A549 (cell line): ENCODE measurements at regions not wholly inside any gene's neighbourhood (a gene's known extent, or its start where the extent isn't known, plus 50 kb on each side); places are given as distances from the start of the nearest gene placed in this dataset.

ENCODE experiments used
- ATAC-seq, 2 experiments: fragments of 200-7000 bp in 1 of 2; fragments of >200 bp in 1 of 2; cut with Nextera tagmentation in 1 of 2; cut with Tn5 transposase in 1 of 2; 3 replicates each; pipeline versions ENCODE4 v1.8.0 to v1.9.1; 2018 to 2020; ENCODE audit warnings: mild to moderate bottlenecking in 1 of 2, moderate library complexity in 1 of 2
- CTCF ChIA-PET: fragments of 300-600 bp; sonication (Branson Sonifier 250); formaldehyde crosslinking; extraction: SDS; loops from one replicate; lab custom pipeline; 2021; ENCODE audit warnings: antibody characterized with exemption, inconsistent platforms; lab: Yijun Ruan, JAX
- POLR2A ChIA-PET: fragments of 350-600 bp; formaldehyde crosslinking; extraction: SDS; loops from one replicate; lab custom pipeline; 2021; ENCODE audit warnings: antibody characterized with exemption, inconsistent platforms; lab: Yijun Ruan, JAX
- DNase-seq, 2 experiments: peaks; one replicate each; pipeline versions ENCODE4 v3.0.0 to v3.0.0-alpha.2; 2011 to 2016; ENCODE audit warnings: low read depth in 1 of 2, low spot score in 1 of 2
- FAIRE-seq: peaks from 2 replicates; lab custom pipeline; 2011; peaks lifted over from hg19 to GRCh38; lab: Jason Lieb, UNC
- H3K27ac ChIP-seq, 2 experiments: fragments of >200 bp; sonication (Bioruptor Twin); formaldehyde crosslinking; 3 replicates each; pipeline ENCODE4 v1.5.1; 2016 to 2017
- H3K4me1 ChIP-seq: fragments of >200 bp; sonication (Bioruptor Twin); formaldehyde crosslinking; 3 replicates; pipeline ENCODE4 v1.6.1; 2016
- H3K4me2 ChIP-seq: fragments of >200 bp; sonication (Bioruptor Twin); formaldehyde crosslinking; 3 replicates; pipeline ENCODE4 v1.6.1; 2016
- H3K4me3 ChIP-seq: fragments of >200 bp; sonication (Bioruptor Twin); formaldehyde crosslinking; 3 replicates; pipeline ENCODE4 v1.5.1; 2016
- H3K9me3 ChIP-seq: fragments of >200 bp; sonication (Bioruptor Twin); formaldehyde crosslinking; 3 replicates; pipeline ENCODE4 v1.6.1; 2016
- CHD2 ChIP-seq: fragments of 150-350 bp; IDR thresholded peaks from 2 replicates; pipeline ENCODE4 v1.6.1; 2014; ENCODE audit warnings: low read length; ENCODE audit not compliant: partially characterized antibody
- ELK1 ChIP-seq: fragments of 150-350 bp; IDR thresholded peaks from 2 replicates; pipeline ENCODE4 v1.6.1; 2014; ENCODE audit warnings: low read depth, mild to moderate bottlenecking, low read length
- FOSL2 ChIP-seq, 2 experiments: fragments of 450-650 bp in 1 of 2; fragments of >200 bp in 1 of 2; sonication (Bioruptor Twin) in 1 of 2; formaldehyde crosslinking; IDR thresholded peaks; 2 replicates each; pipeline versions ENCODE4 v1.5.0 to v1.6.1; 2016 to 2020; ENCODE audit warnings: mild to moderate bottlenecking in 1 of 2, moderate library complexity in 1 of 2
- FOXS1 ChIP-seq: fragments of 250-450 bp; sonication (Bioruptor Pico); IDR thresholded peaks from 2 replicates; pipeline ENCODE4 v1.5.0; 2020; ENCODE audit warnings: mild to moderate bottlenecking, moderate library complexity
- HEYL ChIP-seq: fragments of 250-450 bp; sonication (Bioruptor Pico); IDR thresholded peaks from 2 replicates; pipeline ENCODE4 v1.8.0; 2021; ENCODE audit warnings: mild to moderate bottlenecking, moderate library complexity
- HMGXB4 ChIP-seq: fragments of 250-450 bp; sonication (Bioruptor Pico); IDR thresholded peaks from 2 replicates; pipeline ENCODE4 v1.5.0; 2021; ENCODE audit warnings: mild to moderate bottlenecking, moderate library complexity, borderline replicate concordance
- HOXA7 ChIP-seq: fragments of 250-450 bp; sonication (Bioruptor Pico); IDR thresholded peaks from 2 replicates; pipeline ENCODE4 v1.5.0; 2020; ENCODE audit warnings: mild to moderate bottlenecking, moderate library complexity
- JUN ChIP-seq, 2 experiments: fragments of >200 bp; sonication (Bioruptor Twin); formaldehyde crosslinking; IDR thresholded peaks; 2 replicates in 1 of 2; 3 replicates in 1 of 2; pipeline ENCODE4 v1.6.1; 2016 to 2017
- JUNB ChIP-seq: fragments of >200 bp; sonication (Bioruptor Twin); formaldehyde crosslinking; IDR thresholded peaks from 2 replicates; pipeline ENCODE4 v1.6.1; 2016
- KDM5A ChIP-seq: fragments of 200-600 bp; sonication (generic); IDR thresholded peaks from 2 replicates; pipeline ENCODE4 v1.6.1; 2016; ENCODE audit warnings: antibody characterized with exemption, mild to moderate bottlenecking
- MAFK ChIP-seq: fragments of 450-650 bp; IDR thresholded peaks from 2 replicates; pipeline ENCODE4 v1.6.1; 2014; ENCODE audit not compliant: partially characterized antibody
- MAX ChIP-seq: IDR thresholded peaks from 2 replicates; pipeline ENCODE4 v1.6.1; 2012
- MAZ ChIP-seq: fragments of 150-350 bp; IDR thresholded peaks from 2 replicates; pipeline ENCODE4 v1.6.1; 2014; ENCODE audit warnings: antibody characterized with exemption, low read depth, low read length, borderline replicate concordance
- PHF8 ChIP-seq: fragments of 200-600 bp; sonication (generic); IDR thresholded peaks from 2 replicates; pipeline ENCODE4 v1.6.1; 2016; ENCODE audit warnings: low read depth, mild to moderate bottlenecking, antibody characterized with exemption, moderate library complexity, borderline replicate concordance
- RAD21 ChIP-seq, 2 experiments: fragments of >200 bp in 1 of 2; sonication (Bioruptor Twin) in 1 of 2; formaldehyde crosslinking in 1 of 2; IDR thresholded peaks in 1 of 2; conservative IDR thresholded peaks in 1 of 2; 2 replicates in 1 of 2; 3 replicates in 1 of 2; pipeline ENCODE4 v1.6.1; 2012 to 2018; ENCODE audit warnings: inconsistent platforms in 1 of 2
- SMC3 ChIP-seq: fragments of >200 bp; sonication (Bioruptor Twin); formaldehyde crosslinking; IDR thresholded peaks from 3 replicates; pipeline ENCODE4 v1.6.1; 2018; ENCODE audit warnings: inconsistent platforms
- TFCP2L1 ChIP-seq: fragments of 250-450 bp; sonication (Bioruptor Pico); IDR thresholded peaks from 2 replicates; pipeline ENCODE4 v1.5.0; 2021; ENCODE audit warnings: mild to moderate bottlenecking
- WGBS: methylation state at CpG from one replicate; pipeline ENCODE4 v1.1.6; 2017; ENCODE audit errors: missing lambda C conversion rate; 5-methylcytosine and 5-hydroxymethylcytosine counted together
- TF ChIP-seq, protein P1 (sequence below): fragments of 250-450 bp; sonication (Bioruptor Pico); IDR thresholded peaks from 2 replicates; pipeline ENCODE4 v1.5.0; 2020; ENCODE audit warnings: low read depth, mild to moderate bottlenecking, moderate library complexity

DNA sequence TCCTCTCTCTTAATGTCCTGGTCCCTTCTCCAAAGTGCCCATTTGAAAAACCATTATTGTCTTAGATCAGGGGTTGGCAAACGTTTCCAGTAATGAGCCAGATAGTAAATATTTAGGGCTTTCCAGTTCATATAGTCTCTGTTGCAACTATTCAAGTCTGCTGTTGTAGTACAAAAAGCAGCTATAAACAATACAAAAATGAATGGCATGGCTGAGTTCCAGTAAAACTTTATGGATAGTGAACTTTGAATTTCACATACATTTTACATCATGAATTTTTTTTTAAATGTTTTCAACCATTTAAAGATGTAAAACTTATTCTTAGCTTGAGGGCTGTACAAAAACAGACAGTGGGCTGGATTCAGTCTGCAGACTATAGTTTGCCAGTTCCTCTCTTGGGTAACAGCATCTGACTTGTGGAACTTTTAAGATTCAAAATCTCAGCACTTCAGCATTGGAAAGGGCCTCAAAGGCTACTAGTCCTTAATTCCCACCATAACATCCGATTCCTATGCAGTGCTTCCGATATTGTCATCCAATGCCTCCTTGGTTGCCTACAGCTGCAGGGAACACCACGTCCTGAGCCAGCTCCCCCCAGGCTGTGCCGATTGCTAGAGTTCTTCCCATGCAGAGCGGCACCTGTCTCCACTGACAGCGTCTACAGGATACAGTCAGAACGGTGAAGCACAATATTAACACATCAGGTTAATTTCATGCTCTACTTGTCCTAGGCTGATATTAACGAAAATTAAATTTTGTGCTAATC lies 65.6 kb upstream of the E2F8 start (continued):
- TF ChIP-seq ELK1 = no peak
- TF ChIP-seq, all 56 proteins: peak for 0

DNA sequence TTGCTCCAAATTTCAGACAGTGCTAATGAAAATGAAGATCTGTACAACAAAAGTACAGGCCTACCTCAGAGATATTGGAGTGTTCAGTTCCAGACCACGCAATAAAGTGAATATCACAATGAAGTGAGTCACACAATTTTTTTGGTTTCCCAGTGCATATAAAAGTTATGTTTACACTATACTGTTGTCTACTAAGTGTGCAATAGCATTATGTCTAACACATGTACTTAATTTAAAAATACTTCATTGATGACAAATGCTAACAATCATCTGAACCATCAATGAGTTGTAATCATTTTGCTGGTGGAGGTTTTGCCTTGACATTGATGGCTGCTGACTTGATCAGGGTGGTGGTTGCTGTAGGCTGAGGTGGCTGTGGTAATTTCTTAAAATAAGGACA lies 60.6 kb upstream of the E2F8 start:
- Histone ChIP-seq H3K9me3 (no peaks in the 10 kb centered on the region), H3K27ac (no peak overlapping the region), H3K4me2 (no peak overlapping the region), H3K4me3 (no peak overlapping the region), H3K4me1 (no peaks in the 10 kb centered on the region)
- POLR2A ChIA-PET = no interaction called here
- CTCF ChIA-PET = no interaction called here
- ATAC-seq (no peak), FAIRE-seq (no peak), DNase-seq (no peak)
- TF ChIP-seq FOSL2 (IDR thresholded peaks at IDR 0.05) (no peak), FOSL2 (CRISPR knock-in tag; IDR thresholded peaks at IDR 0.05) (no peak), PHF8 (no peak), CHD2 (no peak), HMGXB4 (CRISPR knock-in tag) (no peak), SMC3 (no peak), MAZ (no peak), JUNB (no peak), KDM5A (no peak), TFCP2L1 (no peak), MAFK (no peak)
- TF ChIP-seq, protein P1, sequence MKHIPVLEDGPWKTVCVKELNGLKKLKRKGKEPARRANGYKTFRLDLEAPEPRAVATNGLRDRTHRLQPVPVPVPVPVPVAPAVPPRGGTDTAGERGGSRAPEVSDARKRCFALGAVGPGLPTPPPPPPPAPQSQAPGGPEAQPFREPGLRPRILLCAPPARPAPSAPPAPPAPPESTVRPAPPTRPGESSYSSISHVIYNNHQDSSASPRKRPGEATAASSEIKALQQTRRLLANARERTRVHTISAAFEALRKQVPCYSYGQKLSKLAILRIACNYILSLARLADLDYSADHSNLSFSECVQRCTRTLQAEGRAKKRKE = no peak
- 89% methylated on average over 1 of the region's 1 CpG for WGBS

DNA sequence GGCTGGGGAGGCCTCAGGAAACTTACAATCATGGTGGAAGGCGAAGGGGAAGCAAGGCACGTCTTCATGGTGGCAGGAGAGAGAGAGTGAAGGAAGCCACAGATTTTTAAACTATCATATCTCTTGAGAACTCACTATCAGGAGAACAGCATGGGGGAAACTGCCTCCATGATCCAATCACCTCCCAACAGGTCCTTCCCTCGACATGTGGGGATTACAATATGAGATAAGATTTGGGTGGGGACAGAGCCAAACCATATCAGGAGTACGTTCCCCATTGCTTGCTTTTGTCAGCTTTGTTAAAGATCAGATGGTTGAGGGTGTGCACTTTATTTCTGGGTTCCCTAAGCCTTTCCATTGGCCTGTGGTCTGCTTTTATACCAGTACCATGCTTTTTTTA lies 53.7 kb upstream of the E2F8 start:
- ChIA-PET CTCF (interaction anchor here (1.1 to 1.2 kb wide), 3 partner anchors 9 to 222 kb away, joined by 3 to 5 read pairs (median 4); no protein-coding TSS in a partner anchor), POLR2A (no interaction called here)
- Histone ChIP-seq H3K9me3 (no peaks in the 10 kb centered on the region), H3K27ac (no peak overlapping the region), H3K4me3 (no peak overlapping the region), H3K4me1 (no peaks in the 10 kb centered on the region), H3K4me2 (no peak overlapping the region)
- ATAC-seq = no peak
- no peak for FAIRE-seq
- no peak for DNase-seq
- 30% methylated on average over 4 of the region's 4 CpGs for WGBS
- no peak for TF ChIP-seq JUNB
- no peak for TF ChIP-seq FOXS1 (CRISPR knock-in tag)
- TF ChIP-seq PHF8 = no peak
- no peak for TF ChIP-seq MAX
- TF ChIP-seq HOXA7 (CRISPR knock-in tag) = no peak
- TF ChIP-seq CHD2 = no peak
- no peak for TF ChIP-seq MAFK
- no peak for TF ChIP-seq JUN (IDR thresholded peaks at IDR 0.05)
- TF ChIP-seq FOSL2 (IDR thresholded peaks at IDR 0.05) = no peak
- no peak for TF ChIP-seq FOSL2 (CRISPR knock-in tag; IDR thresholded peaks at IDR 0.05)
- TF ChIP-seq TFCP2L1 = no peak
- no peak for TF ChIP-seq HEYL (CRISPR knock-in tag)
- TF ChIP-seq RAD21 (conservative IDR thresholded peaks at IDR 0.05 in 1 of 2, IDR thresholded peaks at IDR 0.05 in 1 of 2) = no peak
